Ishikawa (cell line): ENCODE measurements at regions not wholly inside any gene's neighbourhood (a gene's known extent, or its start where the extent isn't known, plus 50 kb on each side); places are given as distances from the start of the nearest gene placed in this dataset.

Source experiments
- CEBPB ChIP-seq: IDR thresholded peaks from 2 replicates; pipeline ENCODE4 v1.6.1; 2012
- CREB1 ChIP-seq: IDR thresholded peaks from 2 replicates; pipeline ENCODE4 v1.6.1; 2012; ENCODE audit warnings: low read depth
- EGR1 ChIP-seq: IDR thresholded peaks from 2 replicates; pipeline ENCODE4 v1.6.1; 2012
- EP300 ChIP-seq: IDR thresholded peaks from 2 replicates; pipeline ENCODE4 v1.6.1; 2012; ENCODE audit warnings: borderline replicate concordance
- FOXM1 ChIP-seq: IDR thresholded peaks from 2 replicates; pipeline ENCODE4 v1.6.1; 2012; ENCODE audit warnings: low read depth, borderline replicate concordance
- NFIC ChIP-seq: IDR thresholded peaks from 2 replicates; pipeline ENCODE4 v1.6.1; 2012
- RAD21 ChIP-seq: IDR thresholded peaks from 2 replicates; pipeline ENCODE4 v1.6.1; 2012; ENCODE audit warnings: low read depth
- TAF1 ChIP-seq: IDR thresholded peaks from 2 replicates; pipeline ENCODE4 v1.6.1; 2012; ENCODE audit warnings: low read depth, mild to moderate bottlenecking
- TCF12 ChIP-seq: IDR thresholded peaks from 2 replicates; pipeline ENCODE4 v1.6.1; 2012; ENCODE audit warnings: low read depth
- TEAD4 ChIP-seq: IDR thresholded peaks from 2 replicates; pipeline ENCODE4 v1.6.1; 2012
- YY1 ChIP-seq: IDR thresholded peaks from 2 replicates; pipeline ENCODE4 v1.6.1; 2012; ENCODE audit warnings: low read depth
- ZBTB7A ChIP-seq: IDR thresholded peaks from 2 replicates; pipeline ENCODE4 v1.6.1; 2012; ENCODE audit warnings: low read depth
- TF ChIP-seq, protein P1 (sequence below): IDR thresholded peaks from 2 replicates; pipeline ENCODE4 v1.6.1; 2012
- TF ChIP-seq, protein P2 (sequence below): IDR thresholded peaks from 2 replicates; pipeline ENCODE4 v1.6.1; 2012; ENCODE audit warnings: low read depth, mild to moderate bottlenecking
- TF ChIP-seq, protein P3 (sequence below): IDR thresholded peaks from 2 replicates; pipeline ENCODE4 v1.6.1; 2012

DNA sequence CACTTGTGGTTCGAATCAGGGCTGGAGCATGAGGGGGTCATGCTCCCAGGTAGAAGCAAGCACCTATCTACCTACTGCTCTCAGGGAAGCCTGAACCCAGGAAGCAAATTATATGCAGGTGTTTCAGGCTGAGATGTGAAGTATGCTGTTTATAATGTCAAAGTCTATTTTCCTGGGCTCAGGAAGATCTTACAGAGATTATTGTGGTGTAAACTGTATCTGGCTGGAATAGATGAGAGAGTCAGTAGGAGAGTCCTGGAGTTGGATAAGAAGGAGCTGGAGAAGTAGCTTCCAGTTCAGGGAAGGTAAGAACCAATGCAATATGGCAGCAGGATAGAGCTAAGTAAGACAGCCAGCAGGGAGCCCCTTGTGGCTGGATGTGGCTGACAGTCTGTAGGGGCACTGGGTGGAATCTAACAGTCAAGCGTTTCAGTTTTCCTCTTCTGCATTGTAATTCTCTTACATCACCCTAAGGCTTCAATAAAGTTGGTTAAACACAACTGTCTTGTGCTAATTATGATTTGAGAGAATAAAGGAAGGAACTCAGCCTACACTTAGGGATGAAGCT, 105.9 kb upstream of the EEPD1 start:
- TF ChIP-seq YY1, result no peak
- no peak for TF ChIP-seq CREB1
- no peak for TF ChIP-seq TEAD4
- no peak for TF ChIP-seq FOXM1
- TF ChIP-seq EGR1, result no peak
- TF ChIP-seq, protein P1, sequence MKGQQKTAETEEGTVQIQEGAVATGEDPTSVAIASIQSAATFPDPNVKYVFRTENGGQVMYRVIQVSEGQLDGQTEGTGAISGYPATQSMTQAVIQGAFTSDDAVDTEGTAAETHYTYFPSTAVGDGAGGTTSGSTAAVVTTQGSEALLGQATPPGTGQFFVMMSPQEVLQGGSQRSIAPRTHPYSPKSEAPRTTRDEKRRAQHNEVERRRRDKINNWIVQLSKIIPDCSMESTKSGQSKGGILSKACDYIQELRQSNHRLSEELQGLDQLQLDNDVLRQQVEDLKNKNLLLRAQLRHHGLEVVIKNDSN, result no peak
- TF ChIP-seq, protein P2, sequence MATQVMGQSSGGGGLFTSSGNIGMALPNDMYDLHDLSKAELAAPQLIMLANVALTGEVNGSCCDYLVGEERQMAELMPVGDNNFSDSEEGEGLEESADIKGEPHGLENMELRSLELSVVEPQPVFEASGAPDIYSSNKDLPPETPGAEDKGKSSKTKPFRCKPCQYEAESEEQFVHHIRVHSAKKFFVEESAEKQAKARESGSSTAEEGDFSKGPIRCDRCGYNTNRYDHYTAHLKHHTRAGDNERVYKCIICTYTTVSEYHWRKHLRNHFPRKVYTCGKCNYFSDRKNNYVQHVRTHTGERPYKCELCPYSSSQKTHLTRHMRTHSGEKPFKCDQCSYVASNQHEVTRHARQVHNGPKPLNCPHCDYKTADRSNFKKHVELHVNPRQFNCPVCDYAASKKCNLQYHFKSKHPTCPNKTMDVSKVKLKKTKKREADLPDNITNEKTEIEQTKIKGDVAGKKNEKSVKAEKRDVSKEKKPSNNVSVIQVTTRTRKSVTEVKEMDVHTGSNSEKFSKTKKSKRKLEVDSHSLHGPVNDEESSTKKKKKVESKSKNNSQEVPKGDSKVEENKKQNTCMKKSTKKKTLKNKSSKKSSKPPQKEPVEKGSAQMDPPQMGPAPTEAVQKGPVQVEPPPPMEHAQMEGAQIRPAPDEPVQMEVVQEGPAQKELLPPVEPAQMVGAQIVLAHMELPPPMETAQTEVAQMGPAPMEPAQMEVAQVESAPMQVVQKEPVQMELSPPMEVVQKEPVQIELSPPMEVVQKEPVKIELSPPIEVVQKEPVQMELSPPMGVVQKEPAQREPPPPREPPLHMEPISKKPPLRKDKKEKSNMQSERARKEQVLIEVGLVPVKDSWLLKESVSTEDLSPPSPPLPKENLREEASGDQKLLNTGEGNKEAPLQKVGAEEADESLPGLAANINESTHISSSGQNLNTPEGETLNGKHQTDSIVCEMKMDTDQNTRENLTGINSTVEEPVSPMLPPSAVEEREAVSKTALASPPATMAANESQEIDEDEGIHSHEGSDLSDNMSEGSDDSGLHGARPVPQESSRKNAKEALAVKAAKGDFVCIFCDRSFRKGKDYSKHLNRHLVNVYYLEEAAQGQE, result no peak
- TF ChIP-seq, protein P3, sequence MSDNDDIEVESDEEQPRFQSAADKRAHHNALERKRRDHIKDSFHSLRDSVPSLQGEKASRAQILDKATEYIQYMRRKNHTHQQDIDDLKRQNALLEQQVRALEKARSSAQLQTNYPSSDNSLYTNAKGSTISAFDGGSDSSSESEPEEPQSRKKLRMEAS, result no peak
- TF ChIP-seq RAD21, result no peak
- TF ChIP-seq NFIC, result no peak
- TF ChIP-seq ZBTB7A, result no peak
- TF ChIP-seq TCF12, result no peak
- TF ChIP-seq TAF1, result no peak
- no peak for TF ChIP-seq EP300
- no peak for TF ChIP-seq CEBPB

DNA sequence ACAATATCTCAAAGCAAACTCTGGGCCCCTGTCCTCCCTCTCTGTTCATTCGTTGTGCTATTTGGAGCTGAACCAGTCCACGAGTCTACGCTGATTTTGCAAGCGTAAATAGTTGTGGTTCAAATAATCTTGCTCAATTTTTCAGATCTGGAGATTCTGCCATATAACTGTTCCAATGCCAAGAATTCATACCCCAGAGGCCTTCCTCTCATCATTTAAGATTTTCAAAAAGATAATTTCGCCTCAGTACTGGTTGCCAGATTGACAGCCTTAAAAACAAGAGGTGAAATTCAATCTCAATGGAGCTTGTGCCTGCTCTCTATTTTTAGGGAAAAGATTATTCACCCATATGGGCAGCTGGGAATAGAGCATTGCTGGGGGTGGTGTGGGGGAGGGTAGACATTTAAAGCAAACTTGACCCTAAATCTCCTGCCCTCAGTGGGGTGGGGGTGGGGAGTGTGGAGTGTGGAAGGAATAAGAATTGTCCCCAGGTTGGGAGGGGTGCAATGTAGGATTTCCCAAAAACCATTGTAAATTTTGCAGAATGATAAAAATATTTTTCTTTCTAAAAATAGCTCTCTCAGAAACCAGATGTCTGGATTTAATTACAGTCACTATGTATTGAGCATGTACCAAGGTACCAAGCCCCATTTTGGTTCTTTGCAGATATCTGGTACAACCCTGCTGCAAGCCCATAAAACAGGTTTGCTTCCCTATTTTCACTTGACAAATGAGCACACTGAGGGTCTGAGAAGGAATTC, 104.7 kb upstream of the EEPD1 start:
- no peak for TF ChIP-seq CEBPB
- TF ChIP-seq FOXM1, result no peak
- no peak for TF ChIP-seq TCF12
- TF ChIP-seq EP300, result no peak
- TF ChIP-seq, protein P3, result no peak
- TF ChIP-seq CREB1, result no peak
- TF ChIP-seq TEAD4, result no peak
- TF ChIP-seq NFIC, result no peak
- TF ChIP-seq, protein P1, result no peak

DNA sequence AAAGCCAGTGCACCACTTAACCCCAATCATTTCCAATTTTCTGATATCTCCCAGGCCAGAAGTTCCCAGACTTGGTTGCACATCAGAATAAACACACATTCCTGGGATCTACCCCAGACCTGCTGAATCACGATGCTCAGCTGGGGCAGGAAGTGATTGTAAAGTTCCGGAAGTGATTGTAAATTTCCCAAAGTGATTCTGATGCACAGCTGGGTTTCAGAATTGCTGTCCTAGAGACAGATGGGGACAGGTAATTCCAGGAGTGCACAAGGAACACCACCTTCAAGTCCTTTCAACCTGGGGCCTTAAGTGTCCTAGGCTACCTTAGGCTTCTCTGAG, 104.2 kb upstream of the EEPD1 start:
- TF ChIP-seq CREB1 (no peak), CEBPB (no peak), NFIC (no peak), YY1 (no peak), RAD21 (no peak), EGR1 (no peak), TAF1 (no peak), TCF12 (no peak), FOXM1 (no peak), ZBTB7A (no peak), EP300 (no peak), TEAD4 (no peak)
- TF ChIP-seq, protein P3, result no peak
- TF ChIP-seq, protein P2, result no peak
- TF ChIP-seq, protein P1, result no peak

DNA sequence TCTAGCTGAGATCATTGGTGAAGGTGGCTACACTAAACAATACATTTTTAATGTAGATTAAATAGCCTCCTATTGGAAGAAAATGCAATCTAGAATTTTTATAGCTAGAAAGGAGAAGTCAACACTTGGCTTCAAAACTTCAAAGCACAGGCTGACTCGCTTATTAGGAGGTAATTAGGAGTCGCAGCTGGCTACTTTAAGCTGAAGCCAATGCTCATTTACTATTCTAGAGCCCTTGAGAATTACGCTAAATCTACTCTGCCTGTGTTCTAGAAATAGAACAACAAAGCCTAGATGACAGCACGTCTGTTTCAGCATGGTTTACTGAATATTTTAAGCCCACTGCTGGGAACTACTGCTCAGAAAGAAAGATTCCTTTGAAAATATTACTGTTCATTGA, 101.6 kb upstream of the EEPD1 start:
- TF ChIP-seq CREB1, result no peak
- TF ChIP-seq NFIC, result no peak
- no peak for TF ChIP-seq TCF12
- TF ChIP-seq, protein P2, result no peak
- TF ChIP-seq TEAD4, result no peak
